Tibial nerve (tissue), 4 donors: ENCODE measurements at regions not wholly inside any gene's neighbourhood (a gene's known extent, or its start where the extent isn't known, plus 50 kb on each side); places are given as distances from the start of the nearest gene placed in this dataset.
"Not testable (repeated sequence)": the region's sequence is repeated elsewhere in the genome, so short reads cannot be mapped to it uniquely, and the experiment has no call there.

Source experiments
- DNase-seq, 2 donors: peaks; one replicate each; pipeline ENCODE4 v3.0.0-alpha.2; 2019; ENCODE audit warnings: low spot score in 2 of 2
- H3K27ac ChIP-seq, 4 donors: fragments of 200-600 bp; sonication (generic) in 3 of 4; one replicate each; pipeline ENCODE4 v1.5.1; 2017 to 2019; ENCODE audit warnings: mild to moderate bottlenecking in 1 of 4
- H3K27me3 ChIP-seq, 2 donors: fragments of 200-600 bp; sonication (generic) in 1 of 2; one replicate each; pipeline versions ENCODE4 v1.5.1 to v1.6.0; 2017 to 2019
- H3K36me3 ChIP-seq, 3 donors: fragments of 200-600 bp; sonication (generic); one replicate each; pipeline ENCODE4 v1.5.1; 2018 to 2019
- H3K4me1 ChIP-seq, 4 donors: fragments of 200-600 bp; sonication (generic) in 3 of 4; one replicate each; pipeline ENCODE4 v1.5.1; 2017 to 2019
- H3K4me3 ChIP-seq, 4 donors: fragments of 200-600 bp; sonication (generic) in 3 of 4; one replicate each; pipeline ENCODE4 v1.5.1; 2017 to 2019; ENCODE audit warnings: mild to moderate bottlenecking in 1 of 4, moderate library complexity in 1 of 4
- H3K9me3 ChIP-seq, 4 donors: fragments of 200-600 bp; sonication (generic) in 3 of 4; one replicate each; pipeline ENCODE4 v1.5.1; 2017 to 2019
- CTCF ChIP-seq, 5 experiments: fragments of 200-600 bp in 3 of 5; fragments of 450-650 bp in 2 of 5; sonication (generic) in 3 of 5; IDR thresholded peaks; one replicate each; pipeline ENCODE4 v1.5.1; 2016 to 2019; ENCODE audit warnings: antibody characterized with exemption in 5 of 5, mild to moderate bottlenecking in 3 of 5, moderate library complexity in 2 of 5
- EP300 ChIP-seq, 2 donors: sonication (generic); formaldehyde crosslinking; IDR thresholded peaks; one replicate each; pipeline ENCODE4 v1.6.1; 2017; ENCODE audit warnings: antibody characterized with exemption in 2 of 2, mild to moderate bottlenecking in 1 of 2
- POLR2A ChIP-seq, 2 donors: fragments of 450-650 bp; IDR thresholded peaks; one replicate each; pipeline ENCODE4 v1.6.1; 2017; ENCODE audit warnings: antibody characterized with exemption in 2 of 2, mild to moderate bottlenecking in 2 of 2, moderate library complexity in 2 of 2
- WGBS, 2 donors: methylation state at CpG; one replicate each; pipeline ENCODE4 v1.1.5; 2018; 5-methylcytosine and 5-hydroxymethylcytosine counted together

DNA sequence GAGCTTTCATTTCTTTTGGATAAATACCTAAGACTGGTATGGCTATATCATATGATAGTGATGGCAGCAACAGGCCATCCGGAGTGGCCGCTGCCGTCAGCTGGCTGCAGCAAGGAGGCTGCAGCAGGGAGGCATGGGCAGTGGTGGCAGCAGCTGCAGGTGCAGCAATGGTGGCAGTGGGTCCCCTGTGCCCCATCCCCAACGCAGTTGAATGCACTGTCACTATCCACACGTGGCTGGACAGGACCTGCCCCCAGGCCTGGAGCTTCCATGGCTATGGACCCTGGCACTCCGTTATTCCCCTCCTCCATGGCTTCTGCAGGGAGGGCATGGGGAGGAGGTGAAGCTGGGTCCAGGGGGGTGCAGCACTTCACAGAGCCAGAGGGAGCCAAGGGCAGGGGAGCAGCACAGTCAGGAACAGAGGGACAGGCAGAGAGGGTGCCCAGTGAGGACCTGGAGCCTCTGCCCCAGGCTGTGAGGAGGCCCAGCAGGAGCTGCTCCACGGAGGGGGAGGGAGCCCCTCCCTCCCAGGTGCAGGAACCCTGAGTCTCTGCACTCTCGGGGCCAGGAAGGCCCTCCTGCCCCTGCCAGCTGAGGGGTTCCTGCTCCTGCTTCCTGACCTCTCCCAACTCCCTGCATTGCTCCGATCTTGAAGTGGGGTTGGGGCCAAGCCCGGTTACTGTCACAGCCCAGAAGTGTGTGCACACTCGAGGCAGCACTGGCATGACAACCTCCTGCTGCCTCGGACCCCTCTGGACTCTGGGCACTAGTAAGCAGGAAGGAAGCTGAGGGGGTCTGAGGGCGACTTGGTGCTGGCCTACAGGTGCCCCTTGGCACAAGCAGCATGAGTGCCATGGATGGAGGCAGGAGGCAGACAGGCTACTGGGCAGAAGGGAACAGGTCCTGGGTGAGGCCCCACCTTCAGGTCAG is 466.3 kb downstream of the GUCY1A2 start:
- Histone ChIP-seq H3K4me3 (no peak overlapping the region), H3K4me1 (no peaks in the 10 kb centered on the region), H3K9me3 (peaks cover 0 to 25% (median 0%) of the 10 kb centered on the region in 4 donors), H3K36me3 (no peaks in the 10 kb centered on the region), H3K27me3 (no peaks in the 10 kb centered on the region), H3K27ac (no peak overlapping the region)
- TF ChIP-seq CTCF (IDR thresholded peaks at IDR 0.05) = no peak
- no peak for TF ChIP-seq POLR2A (IDR thresholded peaks at IDR 0.05)
- no peak for TF ChIP-seq EP300 (IDR thresholded peaks at IDR 0.05)
- DNase-seq = no peak
- WGBS, 2 donors = 89 to 92% methylated on average over 7 to 12 of the region's 13 CpGs

DNA sequence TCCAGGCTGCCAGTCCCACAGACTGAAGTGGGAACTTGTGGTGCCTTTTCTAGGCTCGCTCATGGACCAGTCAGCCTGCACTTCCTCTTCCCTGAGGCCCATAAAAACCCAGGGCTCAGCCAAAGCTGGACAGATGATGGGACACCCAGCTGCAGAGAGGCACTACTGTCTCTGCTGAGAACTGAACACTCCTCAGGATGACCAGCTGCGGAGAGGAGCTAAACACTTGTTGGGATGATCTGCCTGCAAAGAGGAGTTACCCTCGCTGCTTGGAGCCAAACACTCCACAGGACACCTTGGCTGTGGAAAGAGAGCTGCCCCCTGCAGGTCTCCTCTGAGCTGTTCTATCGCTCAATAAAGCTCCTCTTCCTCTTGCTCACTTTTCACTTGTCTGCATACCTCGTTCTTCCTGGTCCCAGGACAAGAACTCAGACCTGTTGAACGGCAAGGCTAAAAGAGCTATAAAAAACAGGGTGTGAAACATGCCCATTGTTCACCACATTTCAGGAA is 465.5 kb downstream of the GUCY1A2 start:
- no peak for TF ChIP-seq POLR2A (IDR thresholded peaks at IDR 0.05)
- no peak for TF ChIP-seq EP300 (IDR thresholded peaks at IDR 0.05)
- TF ChIP-seq CTCF (IDR thresholded peaks at IDR 0.05) = no peak
- no peaks in the 10 kb centered on the region for H3K4me1 ChIP-seq
- WGBS, 2 donors = 92 to 99% methylated on average over 5 to 6 of the region's 6 CpGs
- peaks cover 0 to 25% (median 0%) of the 10 kb centered on the region in 4 donors for H3K9me3 ChIP-seq
- H3K36me3 ChIP-seq = no peaks in the 10 kb centered on the region
- no peak overlapping the region for H3K4me3 ChIP-seq
- no peak for DNase-seq
- no peak overlapping the region for H3K27ac ChIP-seq
- H3K27me3 ChIP-seq = no peaks in the 10 kb centered on the region

- Histone ChIP-seq H3K36me3 (no peaks in the 10 kb centered on the region), H3K27me3 (no peaks in the 10 kb centered on the region), H3K4me1 (no peaks in the 10 kb centered on the region), H3K9me3 (peaks cover 0 to 25% (median 0%) of the 10 kb centered on the region in 4 donors), H3K27ac (no peak overlapping the region), H3K4me3 (no peak overlapping the region)
- WGBS, 2 donors = 86 to 93% methylated on average over 5 to 6 of the region's 6 CpGs
- DNase-seq = no peak
- TF ChIP-seq POLR2A (IDR thresholded peaks at IDR 0.05) (no peak), CTCF (IDR thresholded peaks at IDR 0.05) (no peak), EP300 (IDR thresholded peaks at IDR 0.05) (no peak)
Measured at GRCh38 chr11:106553304-106553703, 465.0 kb downstream of the GUCY1A2 start.

GRCh38 chr11:106555566-106556250 is 462.6 kb downstream of the GUCY1A2 start:
- DNase-seq, H3K4me3 ChIP-seq, H3K27me3 ChIP-seq, H3K4me1 ChIP-seq, H3K27ac ChIP-seq, H3K36me3 ChIP-seq: not testable (repeated sequence)
- WGBS, 2 donors = 91 to 92% methylated on average over 13 of the region's 13 CpGs
- peaks cover 0 to 25% (median 0%) of the 10 kb centered on the region in 4 donors for H3K9me3 ChIP-seq

DNA sequence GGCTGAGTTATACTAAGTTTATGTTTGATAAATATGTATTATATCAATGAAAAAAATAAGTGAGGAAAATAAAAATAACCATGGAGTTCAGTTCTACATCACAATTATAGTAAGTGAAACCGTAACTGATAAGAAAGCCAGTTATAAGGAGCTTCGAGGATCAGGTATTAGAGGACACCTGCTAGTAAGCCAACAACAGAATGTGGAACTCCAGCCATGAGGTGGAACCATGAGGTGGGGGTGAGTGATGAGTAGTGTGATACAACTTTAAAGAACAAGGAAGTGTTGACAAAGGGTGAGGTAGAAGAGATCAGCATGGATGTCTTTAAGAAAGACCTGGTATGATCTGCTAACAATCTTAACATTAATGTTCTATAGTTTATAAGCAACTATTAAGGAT is 452.9 kb downstream of the GUCY1A2 start:
- Histone ChIP-seq H3K27me3 (no peaks in the 10 kb centered on the region), H3K9me3 (no peaks in the 10 kb centered on the region), H3K27ac (no peak overlapping the region), H3K4me3 (no peak overlapping the region), H3K36me3 (no peaks in the 10 kb centered on the region), H3K4me1 (no peaks in the 10 kb centered on the region)
- 89 to 93% methylated on average over 2 of the region's 2 CpGs for WGBS, 2 donors
- DNase-seq = no peak
- TF ChIP-seq EP300 (IDR thresholded peaks at IDR 0.05) = no peak
- no peak for TF ChIP-seq POLR2A (IDR thresholded peaks at IDR 0.05)
- no peak for TF ChIP-seq CTCF (IDR thresholded peaks at IDR 0.05)
